GM06990 (cell line): ENCODE measurements at regions not wholly inside any gene's neighbourhood (a gene's known extent, or its start where the extent isn't known, plus 50 kb on each side); places are given as distances from the start of the nearest gene placed in this dataset.

Experiments
- DNase-seq: peaks from one replicate; pipeline ENCODE4 v3.0.0-alpha.2; 2011; ENCODE audit not compliant: insufficient read length; ENCODE audit errors: extremely low read depth
- H3K27me3 ChIP-seq: replicated peaks from 2 replicates; pipeline ENCODE4 v1.6.0; 2011; ENCODE audit warnings: low read length; ENCODE audit not compliant: control insufficient read depth, insufficient read depth
- H3K36me3 ChIP-seq: 2 replicates; pipeline ENCODE4 v1.5.1; 2011; ENCODE audit warnings: low read length; ENCODE audit not compliant: control insufficient read depth, insufficient read depth
- H3K4me3 ChIP-seq: replicated peaks from 2 replicates; pipeline ENCODE4 v1.5.1; 2011; ENCODE audit warnings: low read depth, mild to moderate bottlenecking, control low read depth, low read length
- TF ChIP-seq, protein P1 (sequence below): IDR thresholded peaks from 2 replicates; pipeline ENCODE4 v1.5.1; 2011; ENCODE audit warnings: low read length, control low read depth, mild to moderate bottlenecking, inconsistent platforms; ENCODE audit not compliant: insufficient read depth, poor library complexity, severe bottlenecking

DNA sequence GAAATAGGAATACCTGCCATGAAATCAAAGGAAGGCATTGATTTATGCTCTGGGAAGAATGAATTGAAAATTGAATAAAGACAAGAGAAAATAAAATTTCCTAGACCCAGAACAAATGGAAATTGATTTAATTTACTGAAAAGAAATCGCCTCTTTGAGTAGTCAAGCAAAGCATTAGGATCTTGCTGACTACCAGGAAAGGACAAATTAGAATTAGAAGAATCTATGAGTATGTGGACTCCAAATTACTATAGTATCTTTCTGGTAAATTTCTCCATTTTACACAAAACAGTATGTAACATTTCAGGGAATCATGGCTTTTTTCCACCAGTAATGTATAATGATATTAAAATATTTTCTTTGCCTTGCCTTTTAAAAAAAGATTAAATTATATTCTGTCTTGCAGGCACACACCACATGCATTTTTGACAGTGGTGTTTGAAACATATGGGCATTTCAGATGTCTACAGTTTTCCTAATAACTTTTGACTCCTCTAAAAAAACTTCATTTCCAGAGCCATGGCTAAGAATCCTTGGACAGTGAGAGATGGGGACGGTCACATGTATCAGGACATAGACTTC, 768.7 kb upstream of the NRSN1 start:
- H3K4me3 ChIP-seq, result no peak overlapping the region
- no peaks in the 10 kb centered on the region for H3K36me3 ChIP-seq
- TF ChIP-seq, protein P1, sequence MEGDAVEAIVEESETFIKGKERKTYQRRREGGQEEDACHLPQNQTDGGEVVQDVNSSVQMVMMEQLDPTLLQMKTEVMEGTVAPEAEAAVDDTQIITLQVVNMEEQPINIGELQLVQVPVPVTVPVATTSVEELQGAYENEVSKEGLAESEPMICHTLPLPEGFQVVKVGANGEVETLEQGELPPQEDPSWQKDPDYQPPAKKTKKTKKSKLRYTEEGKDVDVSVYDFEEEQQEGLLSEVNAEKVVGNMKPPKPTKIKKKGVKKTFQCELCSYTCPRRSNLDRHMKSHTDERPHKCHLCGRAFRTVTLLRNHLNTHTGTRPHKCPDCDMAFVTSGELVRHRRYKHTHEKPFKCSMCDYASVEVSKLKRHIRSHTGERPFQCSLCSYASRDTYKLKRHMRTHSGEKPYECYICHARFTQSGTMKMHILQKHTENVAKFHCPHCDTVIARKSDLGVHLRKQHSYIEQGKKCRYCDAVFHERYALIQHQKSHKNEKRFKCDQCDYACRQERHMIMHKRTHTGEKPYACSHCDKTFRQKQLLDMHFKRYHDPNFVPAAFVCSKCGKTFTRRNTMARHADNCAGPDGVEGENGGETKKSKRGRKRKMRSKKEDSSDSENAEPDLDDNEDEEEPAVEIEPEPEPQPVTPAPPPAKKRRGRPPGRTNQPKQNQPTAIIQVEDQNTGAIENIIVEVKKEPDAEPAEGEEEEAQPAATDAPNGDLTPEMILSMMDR, result no peak

DNA sequence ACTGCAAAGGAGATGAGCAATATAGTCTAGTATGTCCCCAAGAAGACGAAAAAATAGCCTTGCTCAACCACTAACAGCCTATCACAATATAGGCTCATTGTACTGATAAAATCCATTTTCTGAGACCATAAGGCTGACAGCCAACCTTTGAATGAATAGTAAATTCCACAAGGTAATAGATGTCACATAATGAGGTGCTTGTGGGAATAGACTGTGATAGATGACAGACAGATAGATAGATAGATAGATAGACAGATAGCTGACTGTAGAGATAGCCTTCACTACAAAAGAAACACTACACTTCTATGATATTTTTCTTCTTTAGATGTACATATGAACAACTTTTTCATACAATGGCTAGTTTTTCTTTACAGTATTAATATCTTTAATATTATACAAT, 760.3 kb upstream of the NRSN1 start:
- TF ChIP-seq, protein P1, result no peak
- H3K36me3 ChIP-seq, result no peaks in the 10 kb centered on the region
- H3K4me3 ChIP-seq, result no peak overlapping the region
- H3K27me3 ChIP-seq, result no peaks in the 10 kb centered on the region
- DNase-seq, result no peak

More for the DNA sequence above, 768.7 kb upstream of the NRSN1 start:
- DNase-seq, result no peak
- H3K27me3 ChIP-seq, result no peaks in the 10 kb centered on the region

DNA sequence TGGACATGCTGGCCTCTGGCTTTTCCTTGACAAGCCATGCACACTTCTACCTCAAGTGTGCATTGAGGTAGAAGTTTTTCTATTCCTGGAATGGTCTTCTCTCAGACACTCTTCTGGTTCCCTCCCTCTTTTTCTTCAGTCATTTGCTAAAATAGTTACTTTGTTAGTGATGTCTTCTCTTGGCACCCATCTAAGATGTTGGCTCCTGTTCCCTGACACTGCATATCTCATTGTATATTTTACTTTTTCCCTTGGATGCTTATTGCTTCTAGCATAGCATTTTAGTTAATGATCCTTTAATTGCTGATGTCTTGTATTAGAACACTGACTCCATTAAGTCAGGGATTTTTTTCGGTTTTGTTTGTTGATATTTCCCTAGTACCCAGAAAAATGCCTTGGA, 758.7 kb upstream of the NRSN1 start:
- DNase-seq, result no peak
- Histone ChIP-seq H3K36me3 (no peaks in the 10 kb centered on the region), H3K4me3 (no peak overlapping the region), H3K27me3 (no peaks in the 10 kb centered on the region)
- TF ChIP-seq, protein P1, result no peak

DNA sequence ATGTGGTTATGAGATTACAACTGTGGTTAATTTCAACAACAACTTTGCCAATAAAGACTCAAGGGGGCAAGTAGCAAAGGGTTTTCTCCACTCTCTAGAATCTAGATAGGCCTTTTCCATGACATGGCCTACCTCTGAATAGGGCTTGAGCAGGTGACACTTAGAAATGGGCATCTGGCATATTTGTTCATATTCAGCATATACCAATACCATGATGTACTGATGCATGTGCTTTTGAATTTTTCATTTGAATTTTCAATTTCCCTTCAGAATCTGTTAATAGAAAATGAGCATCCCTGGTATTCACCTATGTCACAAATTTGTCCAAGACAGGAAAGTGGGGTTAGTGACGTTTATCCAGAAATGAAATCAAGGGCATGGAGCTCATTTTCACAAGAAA, 757.5 kb upstream of the NRSN1 start:
- Histone ChIP-seq H3K27me3 (no peaks in the 10 kb centered on the region), H3K4me3 (no peak overlapping the region), H3K36me3 (no peaks in the 10 kb centered on the region)
- TF ChIP-seq, protein P1, result no peak
- no peak for DNase-seq

DNA sequence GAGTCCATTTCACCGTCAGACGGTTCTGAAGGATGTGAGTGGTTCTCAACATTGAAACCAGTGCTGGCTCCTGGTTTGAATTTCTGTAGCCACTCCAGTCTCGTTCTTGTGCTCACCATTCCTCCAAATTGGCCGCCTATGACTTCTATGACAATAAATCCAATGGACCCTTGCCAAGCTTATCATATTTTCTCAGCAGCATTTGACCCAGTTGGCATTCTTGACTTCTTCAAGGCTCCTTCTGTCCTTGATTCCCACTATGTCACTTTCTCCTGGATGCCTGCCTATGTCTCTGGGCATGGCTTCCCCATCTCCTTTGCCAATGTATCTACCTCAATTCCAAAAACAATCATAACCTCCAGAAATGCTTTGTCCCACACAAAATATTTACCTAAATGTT, 756.0 kb upstream of the NRSN1 start:
- no peak for DNase-seq

More for the DNA sequence above, 756.0 kb upstream of the NRSN1 start:
- Histone ChIP-seq H3K27me3 (no peaks in the 10 kb centered on the region), H3K36me3 (no peaks in the 10 kb centered on the region), H3K4me3 (no peak overlapping the region)
- TF ChIP-seq, protein P1, result no peak
